HPDE6-E6E7 (cell line): ENCODE measurements at regions not wholly inside any gene's neighbourhood (a gene's known extent, or its start where the extent isn't known, plus 50 kb on each side); places are given as distances from the start of the nearest gene placed in this dataset.

ENCODE experiments used
- DNase-seq: peaks from one replicate; pipeline ENCODE4 v3.0.0; 2011; ENCODE audit warnings: missing footprints; ENCODE audit errors: extremely low spot score

- DNase-seq: no peak
Observed at GRCh38 chr2:58878778-58879177, 637.7 kb upstream of the FANCL start.

DNA sequence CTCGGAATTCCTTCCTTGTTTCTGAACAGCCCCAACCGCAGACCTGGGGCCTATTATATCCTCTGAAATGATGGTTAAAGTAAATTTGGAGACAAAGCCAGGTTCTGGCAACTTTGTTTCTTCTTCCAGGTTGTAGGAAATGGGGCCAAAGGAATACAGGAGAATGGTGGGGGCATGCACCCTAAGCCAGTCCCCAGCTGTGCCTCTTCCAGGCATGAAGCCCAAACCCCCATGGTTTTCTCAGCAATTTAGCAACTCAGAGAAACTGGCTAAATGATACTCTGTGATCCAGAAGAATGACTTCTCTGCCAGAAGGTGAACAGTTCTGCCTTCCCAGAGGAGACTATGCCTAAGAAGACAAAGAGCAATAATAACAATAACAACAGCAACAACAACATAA is 635.0 kb upstream of the FANCL start:
- no peak for DNase-seq

DNA sequence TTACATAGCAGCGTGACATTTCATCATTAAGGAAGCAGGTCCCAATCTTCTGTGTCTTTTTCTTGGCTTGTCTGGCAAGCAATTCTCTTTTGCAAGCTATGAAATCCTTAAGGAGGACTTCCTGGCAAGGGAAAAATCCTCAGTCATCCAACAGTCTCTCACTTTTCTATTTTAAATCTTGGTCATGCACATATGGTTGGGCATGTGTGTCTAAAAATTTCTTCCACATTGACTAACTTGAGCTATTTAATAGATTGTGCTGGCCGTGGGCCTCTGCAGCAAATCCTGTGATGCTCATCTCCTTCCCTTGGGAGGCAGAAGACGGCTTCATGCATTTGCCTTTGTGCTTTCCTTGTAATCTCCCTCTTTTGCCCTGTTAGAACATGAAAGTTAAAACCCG is 634.3 kb upstream of the FANCL start:
- DNase-seq: no peak

GRCh38 chr2:58871469-58872142 is 630.5 kb upstream of the FANCL start:
- DNase-seq: no peak

- no peak for DNase-seq
Observed at GRCh38 chr2:58870704-58871103, 629.6 kb upstream of the FANCL start.

DNA sequence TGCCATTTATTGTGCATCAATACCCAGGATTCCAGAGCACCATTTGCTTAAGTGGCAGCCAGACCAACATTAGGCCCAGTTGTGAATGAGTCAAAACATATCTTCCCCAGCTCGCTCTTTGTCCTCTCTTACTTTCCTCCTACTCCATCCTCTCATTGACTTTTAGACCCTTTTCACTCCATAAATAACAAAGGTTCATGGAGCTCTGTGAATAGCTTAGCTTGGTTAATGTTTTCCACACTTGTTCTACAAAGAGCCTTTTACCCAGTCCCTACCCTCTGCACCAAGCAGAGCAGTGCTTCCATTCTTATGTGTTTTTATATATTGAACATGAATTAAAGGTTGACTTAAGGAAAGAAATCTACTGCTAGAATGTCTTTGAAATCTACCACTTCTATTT is 625.8 kb upstream of the FANCL start:
- DNase-seq: no peak

GRCh38 chr2:58866527-58866926 is 625.4 kb upstream of the FANCL start:
- DNase-seq: no peak

DNA sequence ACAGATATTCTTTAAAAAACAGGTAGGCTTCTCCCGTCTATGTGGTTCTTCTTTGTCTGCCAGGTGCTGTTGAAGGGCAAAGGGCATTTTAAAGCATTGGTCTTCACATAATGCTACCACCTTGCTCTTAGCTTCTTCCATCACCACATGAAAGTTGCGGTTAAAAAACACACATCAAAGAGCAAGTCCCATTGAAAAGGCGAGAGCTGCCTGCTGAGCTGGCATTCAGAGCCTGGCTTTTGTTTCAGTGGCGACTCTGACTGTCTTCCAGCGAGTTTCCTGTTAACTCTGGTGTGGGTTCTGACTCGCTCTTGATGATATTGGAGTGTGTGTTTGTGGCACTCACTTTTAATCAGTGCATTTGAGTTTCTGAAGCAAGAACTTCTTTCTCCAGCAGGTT is 624.9 kb upstream of the FANCL start:
- no peak for DNase-seq

GRCh38 chr2:58865436-58865835 is 624.3 kb upstream of the FANCL start:
- no peak for DNase-seq

DNA sequence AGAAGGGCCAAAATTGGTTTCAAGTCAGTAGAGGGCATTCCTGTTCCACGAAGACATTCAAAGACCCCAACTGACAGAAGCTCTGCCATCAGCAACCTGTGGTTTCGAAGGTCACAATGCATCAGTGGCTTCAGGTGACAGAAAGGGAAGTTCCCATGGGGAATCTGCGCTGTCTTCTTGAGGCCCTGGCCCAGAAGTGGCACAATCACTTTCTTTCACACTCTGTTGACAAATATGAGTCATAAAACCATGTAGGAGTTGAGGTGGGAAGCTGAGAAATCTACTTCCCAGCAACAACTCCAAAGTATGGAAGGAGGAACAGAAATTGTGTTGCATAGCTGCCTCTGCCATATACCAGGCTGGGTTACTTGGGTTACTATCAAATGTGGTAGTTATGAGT is 621.1 kb upstream of the FANCL start:
- no peak for DNase-seq

- no peak for DNase-seq
Observed at GRCh38 chr2:58860586-58860985, 619.5 kb upstream of the FANCL start.

GRCh38 chr2:58856100-58856499 is 615.0 kb upstream of the FANCL start:
- no peak for DNase-seq

GRCh38 chr2:58853420-58853819 is 612.3 kb upstream of the FANCL start:
- no peak for DNase-seq

- no peak for DNase-seq
Observed at GRCh38 chr2:58852905-58853304, 611.8 kb upstream of the FANCL start.

GRCh38 chr2:58852243-58852642 is 611.1 kb upstream of the FANCL start:
- DNase-seq: no peak

DNA sequence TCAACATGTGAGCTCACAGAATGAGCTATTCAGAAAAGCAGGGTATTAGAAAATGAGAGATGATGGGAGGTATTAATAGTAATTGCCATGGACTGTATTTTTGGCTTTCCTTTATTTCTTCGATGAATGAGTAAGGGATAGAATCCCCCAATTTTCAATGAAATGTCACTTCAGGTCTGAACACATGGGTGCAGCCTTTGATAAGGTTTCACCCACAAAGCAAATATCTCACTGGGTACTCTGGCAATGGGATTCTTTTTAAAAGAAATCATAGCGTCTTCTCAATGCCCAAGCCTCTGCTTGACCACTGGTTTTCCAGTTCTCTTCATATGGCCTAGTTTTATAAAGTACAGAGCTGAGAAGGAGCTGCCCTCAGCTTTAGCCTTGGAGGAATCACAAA is 610.5 kb upstream of the FANCL start:
- DNase-seq: no peak

- no peak for DNase-seq
Observed at GRCh38 chr2:58845011-58845410, 603.9 kb upstream of the FANCL start.

DNA sequence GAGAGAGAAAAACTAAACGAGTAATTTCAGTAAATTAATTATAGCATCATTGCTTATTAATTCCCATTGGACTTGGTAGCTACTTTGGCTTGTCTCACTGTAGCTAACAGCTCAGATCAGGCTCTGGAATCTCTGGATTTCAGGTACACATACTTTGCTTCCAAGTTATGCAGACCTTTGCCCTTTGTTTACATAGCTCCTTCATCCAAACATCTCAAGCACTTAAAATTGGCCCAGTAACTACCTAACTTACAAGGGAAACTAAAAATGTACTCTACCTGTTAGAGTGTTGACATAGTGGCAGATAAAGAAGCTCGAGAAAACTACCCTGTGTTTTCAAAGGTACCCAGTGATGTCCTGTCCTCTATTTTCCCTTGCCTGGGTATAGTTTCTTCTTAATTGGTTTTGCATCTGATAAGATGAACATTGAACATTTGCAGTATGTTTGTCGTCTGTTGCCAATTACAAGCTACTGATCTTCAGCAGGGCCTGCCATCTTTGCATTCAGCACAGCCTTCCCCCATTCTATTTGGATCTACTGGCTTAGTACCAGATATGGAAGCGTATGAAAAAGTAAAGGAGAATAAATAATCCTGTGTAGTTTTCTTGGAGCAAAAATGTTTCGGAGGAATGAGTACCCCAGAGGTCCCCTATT is 601.5 kb upstream of the FANCL start:
- no peak for DNase-seq

- DNase-seq: no peak
Observed at GRCh38 chr2:58834404-58834803, 593.3 kb upstream of the FANCL start.

GRCh38 chr2:58826795-58827194 is 585.7 kb upstream of the FANCL start:
- no peak for DNase-seq

DNA sequence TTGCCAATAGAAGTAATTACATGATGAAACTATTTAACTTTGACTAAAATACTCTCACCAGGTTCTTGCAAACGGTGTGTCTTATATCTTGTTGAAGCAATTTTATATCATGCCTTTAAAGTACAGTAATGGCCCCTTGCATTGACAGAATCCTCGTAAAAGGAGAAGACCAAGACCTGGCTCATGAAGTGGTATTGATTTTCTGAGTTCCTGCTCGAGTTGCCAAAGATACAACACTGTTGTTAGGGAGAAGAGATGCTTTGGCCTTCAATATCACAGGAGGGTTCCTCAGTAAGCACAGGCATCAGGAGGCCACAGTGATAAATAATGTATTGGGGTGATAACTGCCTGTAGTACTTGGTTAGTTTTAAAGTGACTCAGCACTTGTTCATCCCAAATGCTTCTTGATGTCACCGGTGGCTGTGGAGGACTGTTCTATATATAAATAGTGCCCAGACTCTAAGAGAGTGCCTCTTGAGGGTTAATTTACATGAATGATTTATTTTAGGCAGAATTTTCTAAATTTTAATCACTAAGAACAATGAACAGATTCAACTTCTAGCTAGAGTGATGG is 571.7 kb upstream of the FANCL start:
- DNase-seq: no peak

DNA sequence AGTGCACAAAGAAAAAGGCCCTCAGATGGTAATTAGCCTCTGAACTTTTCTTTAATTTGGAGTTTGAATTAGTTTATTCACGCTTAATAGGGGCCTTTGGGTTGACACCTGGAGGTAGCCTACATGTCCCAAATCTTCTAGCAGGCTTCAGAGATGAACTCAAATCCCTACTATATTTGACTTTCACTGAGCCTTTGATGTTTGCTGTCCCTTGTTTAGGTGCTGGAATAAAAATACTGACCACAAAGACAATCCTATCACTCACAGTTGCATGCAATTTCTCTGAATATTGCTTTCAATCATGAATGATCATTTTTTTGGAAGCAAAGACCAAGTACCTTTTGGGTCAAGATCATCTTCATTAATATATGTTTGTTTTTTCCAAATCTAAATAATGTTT is 564.0 kb upstream of the FANCL start:
- DNase-seq: no peak

DNA sequence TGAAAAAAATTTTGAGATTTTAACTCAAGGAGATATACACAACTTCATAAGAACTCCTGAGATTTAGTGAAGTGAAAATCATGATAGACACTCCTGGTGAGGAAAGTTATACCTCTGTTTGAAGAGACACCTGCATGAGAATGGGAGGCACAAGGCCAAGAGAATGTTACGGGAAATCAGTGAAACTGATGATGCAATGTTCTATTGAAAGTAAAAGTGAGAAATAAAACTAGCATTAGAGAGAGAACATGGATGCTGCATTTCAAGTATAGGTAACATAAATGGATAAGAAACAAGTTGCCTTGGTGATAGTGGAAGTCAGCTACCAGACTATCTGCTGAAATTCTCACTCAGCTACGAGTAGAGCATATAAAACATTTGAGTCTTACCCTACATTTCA is 562.1 kb upstream of the FANCL start:
- DNase-seq: no peak

GRCh38 chr2:58800881-58801280 is 559.8 kb upstream of the FANCL start:
- no peak for DNase-seq
